A673 (cell line): ENCODE measurements at regions not wholly inside any gene's neighbourhood (a gene's known extent, or its start where the extent isn't known, plus 50 kb on each side); places are given as distances from the start of the nearest gene placed in this dataset.

Experiments used
- BruUV-seq: library from RNA; stranded (reverse); fragments of 400-500 nt; replicated peaks from 2 replicates; lab custom pipeline; 2021; lab: Mats Ljungman, UMichigan
- CTCF ChIA-PET: fragments of 300-600 bp; sonication (Branson Sonifier 250); formaldehyde crosslinking; loops from one replicate; lab custom pipeline; 2022; ENCODE audit warnings: antibody characterized with exemption; lab: Charles Lee
- POLR2A ChIA-PET: fragments of 300-600 bp; sonication (Branson Sonifier 250); formaldehyde crosslinking; loops from one replicate; lab custom pipeline; 2022; ENCODE audit warnings: antibody characterized with exemption; ENCODE audit not compliant: low non-redundant PET; lab: Charles Lee
- DNase-seq: peaks from one replicate; pipeline ENCODE4 v3.0.0-alpha.2; 2015; ENCODE audit warnings: low spot score
- H3K27ac ChIP-seq: fragments of 200-600 bp; sonication (generic); 2 replicates; pipeline ENCODE4 v1.5.1; 2016; ENCODE audit warnings: mixed run types, low read depth, mild to moderate bottlenecking, mixed read lengths, antibody characterized with exemption, low read length; ENCODE audit not compliant: poor library complexity, severe bottlenecking
- H3K27me3 ChIP-seq: fragments of 200-600 bp; sonication (generic); replicated peaks from 2 replicates; pipeline ENCODE4 v1.6.1; 2017; ENCODE audit warnings: mixed run types, low read depth, mild to moderate bottlenecking, mixed read lengths, antibody characterized with exemption, low read length; ENCODE audit not compliant: insufficient read depth, poor library complexity
- H3K36me3 ChIP-seq: fragments of 200-600 bp; sonication (generic); 2 replicates; pipeline ENCODE4 v1.6.1; 2016; ENCODE audit warnings: mixed run types, mild to moderate bottlenecking, mixed read lengths, antibody characterized with exemption, low read length; ENCODE audit not compliant: insufficient read depth, poor library complexity, severe bottlenecking
- H3K4me1 ChIP-seq: fragments of 200-600 bp; sonication (generic); 2 replicates; pipeline ENCODE4 v1.6.1; 2017; ENCODE audit warnings: mixed run types, mild to moderate bottlenecking, mixed read lengths, antibody characterized with exemption, low read length; ENCODE audit not compliant: insufficient read depth, poor library complexity, severe bottlenecking
- H3K4me3 ChIP-seq: fragments of 200-600 bp; sonication (generic); 2 replicates; pipeline ENCODE4 v1.5.1; 2016; ENCODE audit warnings: low read depth, mixed run types, mild to moderate bottlenecking, mixed read lengths, low read length; ENCODE audit not compliant: poor library complexity, severe bottlenecking
- H3K9me3 ChIP-seq: fragments of 200-600 bp; sonication (generic); 2 replicates; pipeline ENCODE4 v1.6.1; 2016; ENCODE audit warnings: mixed run types, low read depth, mild to moderate bottlenecking, mixed read lengths, antibody characterized with exemption, low read length; ENCODE audit not compliant: poor library complexity, severe bottlenecking
- CTCF ChIP-seq: fragments of 300-800, 200-600 bp; sonication (generic); conservative IDR thresholded peaks from 2 replicates; pipeline ENCODE4 v1.5.1; 2017; ENCODE audit warnings: low read depth, mild to moderate bottlenecking, antibody characterized with exemption, low read length, moderate library complexity, mixed read lengths
- EZH2 ChIP-seq: fragments of 200-600 bp; sonication (generic); IDR thresholded peaks from 2 replicates; pipeline ENCODE4 v1.6.1; 2017; ENCODE audit warnings: borderline replicate concordance, low read depth, mild to moderate bottlenecking, mixed read lengths, antibody characterized with exemption, low read length; ENCODE audit not compliant: poor library complexity, severe bottlenecking
- intact Hi-C: fragments of 100-400 bp; cut with micrococcal nuclease; formaldehyde crosslinking; loops from one replicate; pipeline ENCODE4 v1.10.0; 2022; ENCODE audit not compliant: unreplicated experiment

DNA sequence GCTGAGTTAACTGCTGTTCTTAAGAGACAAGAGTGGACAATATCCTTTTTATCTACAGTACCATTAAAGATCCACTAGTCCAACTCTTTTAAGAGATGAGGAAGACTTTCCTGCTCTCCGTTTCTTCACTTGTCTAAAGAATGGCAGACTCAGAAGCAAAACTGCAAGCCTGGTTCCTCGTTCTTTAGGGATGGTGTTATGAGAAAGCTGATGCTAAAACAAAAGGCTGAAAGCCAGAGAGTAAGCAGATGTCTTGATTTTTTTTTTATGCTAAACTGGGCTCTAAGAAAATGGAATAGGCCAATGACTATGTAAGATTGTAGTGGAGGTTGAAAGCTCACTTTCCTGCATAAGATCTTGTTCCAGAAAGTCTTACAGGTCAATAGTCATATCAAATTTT, 78.1 kb downstream of the CNGA2 start:
- Histone ChIP-seq H3K4me3 (no peak overlapping the region), H3K4me1 (no peaks in the 10 kb centered on the region), H3K27ac (no peak overlapping the region), H3K36me3 (no peaks in the 10 kb centered on the region), H3K27me3 (no peaks in the 10 kb centered on the region), H3K9me3 (no peaks in the 10 kb centered on the region)
- no TSS peak for BruUV-seq
- DNase-seq: no peak
- TF ChIP-seq EZH2: no peak
- TF ChIP-seq CTCF: no peak
- intact Hi-C loops: no loop called here
- ChIA-PET POLR2A (no interaction called here), CTCF (no interaction called here)

- H3K36me3 ChIP-seq: no peaks in the 10 kb centered on the region
- H3K27me3 ChIP-seq: no peaks in the 10 kb centered on the region
- CTCF ChIA-PET: no interaction called here
- DNase-seq: no peak
- no peak overlapping the region for H3K4me3 ChIP-seq
- TF ChIP-seq CTCF (no peak), EZH2 (no peak)
- POLR2A ChIA-PET: no interaction called here
- no peak overlapping the region for H3K27ac ChIP-seq
- intact Hi-C loops: no loop called here
- BruUV-seq: no TSS peak
- H3K9me3 ChIP-seq: no peaks in the 10 kb centered on the region
- no peaks in the 10 kb centered on the region for H3K4me1 ChIP-seq
These were observed 80.2 kb downstream of the CNGA2 start for GRCh38 chrX:151814767-151815166.

GRCh38 chrX:151815398-151815797, 80.9 kb downstream of the CNGA2 start:
- Histone ChIP-seq H3K36me3 (no peaks in the 10 kb centered on the region), H3K27ac (no peak overlapping the region)
- BruUV-seq: no TSS peak

More at GRCh38 chrX:151815398-151815797, 80.9 kb downstream of the CNGA2 start:
- no peak overlapping the region for H3K4me3 ChIP-seq
- intact Hi-C loops: no loop called here
- POLR2A ChIA-PET: no interaction called here
- DNase-seq: no peak
- no peaks in the 10 kb centered on the region for H3K9me3 ChIP-seq
- no peaks in the 10 kb centered on the region for H3K4me1 ChIP-seq
- H3K27me3 ChIP-seq: no peaks in the 10 kb centered on the region
- TF ChIP-seq CTCF: no peak
- no peak for TF ChIP-seq EZH2
- CTCF ChIA-PET: no interaction called here
